Activated B cell treated with CpG ODN at 0.5 μM for 24 hours (primary cell): ENCODE measurements at regions not wholly inside any gene's neighbourhood (a gene's known extent, or its start where the extent isn't known, plus 50 kb on each side); places are given as distances from the start of the nearest gene placed in this dataset.

Experiments used
- ATAC-seq: fragments of 200-7000 bp; cut with Tn5 transposase; one replicate; pipeline ENCODE4 v1.10.0; 2021; ENCODE audit warnings: low read depth, mild to moderate bottlenecking, moderate library complexity
- CTCF ChIA-PET: fragments of 350-600 bp; sonication (Branson Sonifier 250); formaldehyde crosslinking; loops from one replicate; lab custom pipeline; 2021; ENCODE audit warnings: antibody characterized with exemption; lab: Charles Lee
- POLR2A ChIA-PET: fragments of 350-600 bp; sonication (Branson Sonifier 250); formaldehyde crosslinking; loops from one replicate; lab custom pipeline; 2021; ENCODE audit warnings: antibody characterized with exemption; lab: Charles Lee
- DNase-seq: peaks from one replicate; pipeline ENCODE4 v3.0.0; 2022
- H3K27ac Mint-ChIP-seq: one replicate; pipeline ENCODE4 v1.8.0; 2020; ENCODE audit warnings: mixed read lengths
- H3K27me3 Mint-ChIP-seq: one replicate; pipeline ENCODE4 v1.8.0; 2021; ENCODE audit warnings: mixed read lengths
- H3K36me3 Mint-ChIP-seq: one replicate; pipeline ENCODE4 v1.8.0; 2021; ENCODE audit warnings: low read depth, mixed read lengths
- H3K4me1 Mint-ChIP-seq: one replicate; pipeline ENCODE4 v1.8.0; 2021; ENCODE audit warnings: mixed read lengths
- H3K4me3 Mint-ChIP-seq: one replicate; pipeline ENCODE4 v1.8.0; 2020; ENCODE audit warnings: mild to moderate bottlenecking, mixed read lengths
- H3K9me3 Mint-ChIP-seq: one replicate; pipeline ENCODE4 v1.8.0; 2020; ENCODE audit warnings: mixed read lengths
- CTCF ChIP-seq: fragments of 200-600 bp; IDR thresholded peaks from one replicate; pipeline ENCODE4 v1.8.0; 2022; ENCODE audit warnings: antibody characterized with exemption, mild to moderate bottlenecking
- intact Hi-C: fragments of 100-400 bp; cut with micrococcal nuclease; formaldehyde crosslinking; loops from one replicate; pipeline ENCODE4 v1.15.1; 2024

- Mint-ChIP-seq H3K4me1 (no peaks in the 10 kb centered on the region), H3K27me3 (no peaks in the 10 kb centered on the region), H3K4me3 (no peak overlapping the region), H3K36me3 (no peaks in the 10 kb centered on the region), H3K27ac (no peak overlapping the region), H3K9me3 (peaks cover 7% of the 10 kb centered on the region)
- DNase-seq (no peak), ATAC-seq (no peak)
- ChIA-PET POLR2A (no interaction called here), CTCF (no interaction called here)
- intact Hi-C loops, result no loop called here
- no peak for TF ChIP-seq CTCF
These were observed 683.5 kb upstream of the CA10 start for GRCh38 chr17:52841971-52842370.

- Mint-ChIP-seq H3K4me3 (no peak overlapping the region), H3K36me3 (no peaks in the 10 kb centered on the region), H3K27ac (no peak overlapping the region), H3K27me3 (no peaks in the 10 kb centered on the region), H3K4me1 (no peaks in the 10 kb centered on the region), H3K9me3 (peaks cover 7% of the 10 kb centered on the region)
- no peak for TF ChIP-seq CTCF
- DNase-seq, result no peak
- CTCF ChIA-PET, result no interaction called here
- POLR2A ChIA-PET, result no interaction called here
- intact Hi-C loops, result no loop called here
- no peak for ATAC-seq
These were observed 679.0 kb upstream of the CA10 start for GRCh38 chr17:52837492-52837891.

GRCh38 chr17:52831536-52831935 lies 673.0 kb upstream of the CA10 start:
- Mint-ChIP-seq H3K4me1 (no peaks in the 10 kb centered on the region), H3K27ac (no peak overlapping the region), H3K36me3 (no peaks in the 10 kb centered on the region), H3K9me3 (peaks cover 7% of the 10 kb centered on the region), H3K27me3 (no peaks in the 10 kb centered on the region), H3K4me3 (no peak overlapping the region)
- ATAC-seq (no peak), DNase-seq (no peak)
- ChIA-PET POLR2A (no interaction called here), CTCF (no interaction called here)
- intact Hi-C loops, result no loop called here
- no peak for TF ChIP-seq CTCF

- H3K27ac Mint-ChIP-seq, result no peak overlapping the region
- no peaks in the 10 kb centered on the region for H3K4me1 Mint-ChIP-seq
- ChIA-PET POLR2A (no interaction called here), CTCF (no interaction called here)
- no peaks in the 10 kb centered on the region for H3K27me3 Mint-ChIP-seq
- no peaks in the 10 kb centered on the region for H3K36me3 Mint-ChIP-seq
- peaks cover 3% of the 10 kb centered on the region for H3K9me3 Mint-ChIP-seq
- no peak for ATAC-seq
- no peak for TF ChIP-seq CTCF
- intact Hi-C loops, result no loop called here
- H3K4me3 Mint-ChIP-seq, result no peak overlapping the region
- DNase-seq, result no peak
These were observed 670.1 kb upstream of the CA10 start for GRCh38 chr17:52828621-52829020.

GRCh38 chr17:52827526-52827925 lies 669.0 kb upstream of the CA10 start:
- no peak for TF ChIP-seq CTCF
- ChIA-PET POLR2A (no interaction called here), CTCF (no interaction called here)
- no peak for ATAC-seq
- no peak for DNase-seq
- Mint-ChIP-seq H3K27me3 (no peaks in the 10 kb centered on the region), H3K9me3 (peaks cover 3% of the 10 kb centered on the region), H3K27ac (no peak overlapping the region), H3K4me3 (no peak overlapping the region), H3K4me1 (no peaks in the 10 kb centered on the region), H3K36me3 (no peaks in the 10 kb centered on the region)
- intact Hi-C loops, result no loop called here
